HCT116 (cell line): ENCODE measurements at regions not wholly inside any gene's neighbourhood (a gene's known extent, or its start where the extent isn't known, plus 50 kb on each side); places are given as distances from the start of the nearest gene placed in this dataset.

Experiments used
- ATAC-seq: fragments of 200-7000 bp; cut with Tn5 transposase; 2 replicates; pipeline ENCODE4 v1.9.1; 2020; ENCODE audit warnings: mild to moderate bottlenecking, moderate library complexity
- BruUV-seq: library from RNA; stranded (reverse); fragments of 400-500 nt; replicated peaks from 2 replicates; lab custom pipeline; 2021; lab: Mats Ljungman, UMichigan
- CTCF ChIA-PET: fragments of 300-600 bp; sonication (Branson Sonifier 250); formaldehyde crosslinking; loops from one replicate; lab custom pipeline; 2021; ENCODE audit warnings: antibody characterized with exemption; lab: Charles Lee
- POLR2A ChIA-PET: fragments of 300-600, 350-600 bp; sonication (Branson Sonifier 250); formaldehyde crosslinking; loops from one replicate; lab custom pipeline; 2021; ENCODE audit warnings: antibody characterized with exemption; lab: Charles Lee
- RAD21 ChIA-PET, 2 experiments: fragments of 300-600 bp; sonication (Branson Sonifier 250); formaldehyde crosslinking; loops; one replicate each; lab custom pipeline; 2023; ENCODE audit warnings: low total read pairs in 2 of 2; ENCODE audit not compliant: uncharacterized antibody in 2 of 2, unreplicated experiment in 2 of 2, low non-redundant PET in 1 of 2; lab: Charles Lee
- DNase-seq: peaks from one replicate; pipeline ENCODE4 v3.0.0-alpha.2; 2010; ENCODE audit warnings: low read depth, low spot score
- H2AFZ ChIP-seq: fragments of 200-600 bp; shearing (Covaris generic), sonication (generic); 2 replicates; pipeline ENCODE4 v1.6.1; 2017; ENCODE audit warnings: low read depth, mixed run types, mixed read lengths, antibody characterized with exemption, low read length; ENCODE audit not compliant: poor library complexity, severe bottlenecking
- H3K27ac ChIP-seq: 2 replicates; pipeline ENCODE4 v1.5.1; 2012; ENCODE audit warnings: low read depth, low read length
- H3K27me3 ChIP-seq: fragments of 200-600 bp; sonication (generic); 2 replicates; pipeline ENCODE4 v1.6.1; 2016; ENCODE audit warnings: mixed run types, low read length, mixed read lengths; ENCODE audit not compliant: insufficient read depth
- H3K36me3 ChIP-seq, 2 experiments: fragments of 200-500 bp in 1 of 2; fragments of 200-600 bp in 1 of 2; sonication (Bioruptor generic) in 1 of 2; sonication (generic) in 1 of 2; 2 replicates each; pipeline versions ENCODE4 v1.5.1 to v1.6.1; 2014 to 2016; ENCODE audit warnings: low read length in 2 of 2, inconsistent platforms in 1 of 2, mixed read lengths in 1 of 2, mixed run types in 1 of 2; ENCODE audit not compliant: insufficient read depth in 2 of 2, control insufficient read depth in 1 of 2
- H3K4me1 ChIP-seq, 2 experiments: fragments of 200-600 bp in 1 of 2; sonication (generic) in 1 of 2; 2 replicates each; pipeline versions ENCODE4 v1.5.1 to v1.6.1; 2012 to 2017; ENCODE audit warnings: low read length in 2 of 2, inconsistent platforms in 1 of 2, mild to moderate bottlenecking in 1 of 2, mixed read lengths in 1 of 2, mixed run types in 1 of 2, moderate library complexity in 1 of 2; ENCODE audit not compliant: insufficient read depth in 2 of 2, control insufficient read depth in 1 of 2
- H3K4me2 ChIP-seq: fragments of 200-600 bp; sonication (generic); 2 replicates; pipeline ENCODE4 v1.6.1; 2017; ENCODE audit warnings: mixed run types, low read length, mixed read lengths
- H3K4me3 ChIP-seq, 2 experiments: fragments of 200-600 bp in 1 of 2; sonication (generic) in 1 of 2; replicated peaks in 1 of 2; 2 replicates each; pipeline ENCODE4 v1.5.1; 2011 to 2016; ENCODE audit warnings: low read length in 2 of 2, control low read depth in 1 of 2, low read depth in 1 of 2, mild to moderate bottlenecking in 1 of 2, mixed read lengths in 1 of 2, mixed run types in 1 of 2
- H3K79me2 ChIP-seq: fragments of 200-600 bp; sonication (generic); 2 replicates; pipeline ENCODE4 v1.6.1; 2017; ENCODE audit warnings: mild to moderate bottlenecking, mixed run types, low read length, moderate library complexity, mixed read lengths; ENCODE audit not compliant: insufficient read depth
- H3K9ac ChIP-seq: fragments of 200-600 bp; sonication (generic); 2 replicates; pipeline ENCODE4 v1.6.1; 2016; ENCODE audit warnings: low read length, mixed read lengths
- H3K9me2 ChIP-seq: fragments of 200-600 bp; sonication (generic), shearing (Covaris generic); 2 replicates; pipeline ENCODE4 v1.6.1; 2017; ENCODE audit warnings: mixed run types, mild to moderate bottlenecking, moderate library complexity; ENCODE audit not compliant: insufficient read depth
- H3K9me3 ChIP-seq, 2 experiments: fragments of 200-500 bp in 1 of 2; fragments of 200-600 bp in 1 of 2; sonication (Bioruptor generic) in 1 of 2; sonication (generic) in 1 of 2; 2 replicates each; pipeline ENCODE4 v1.6.1; 2014 to 2017; ENCODE audit warnings: low read length in 2 of 2, mixed read lengths in 2 of 2, inconsistent platforms in 1 of 2, low read depth in 1 of 2, mild to moderate bottlenecking in 1 of 2, mixed run types in 1 of 2, moderate library complexity in 1 of 2; ENCODE audit not compliant: control insufficient read depth in 1 of 2, insufficient read depth in 1 of 2
- H4K20me1 ChIP-seq: fragments of 200-600 bp; sonication (generic), shearing (Covaris generic); 2 replicates; pipeline ENCODE4 v1.6.1; 2017; ENCODE audit warnings: mixed run types, mild to moderate bottlenecking, moderate library complexity; ENCODE audit not compliant: insufficient read depth
- ELF1 ChIP-seq: IDR thresholded peaks from 2 replicates; pipeline ENCODE4 v1.6.1; 2012; ENCODE audit warnings: low read depth, borderline replicate concordance
- EZH2phosphoT487 ChIP-seq: fragments of 200-600 bp; IDR thresholded peaks from 2 replicates; pipeline ENCODE4 v1.6.1; 2018; ENCODE audit warnings: antibody characterized with exemption, borderline replicate concordance
- JUND ChIP-seq: IDR thresholded peaks from 2 replicates; pipeline ENCODE4 v1.6.1; 2012
- POLR2AphosphoS5 ChIP-seq: IDR thresholded peaks from 2 replicates; pipeline ENCODE4 v1.6.1; 2011; ENCODE audit warnings: mild to moderate bottlenecking, low read depth, low read length, moderate library complexity
- SRF ChIP-seq: IDR thresholded peaks from 2 replicates; pipeline ENCODE4 v1.6.1; 2012; ENCODE audit warnings: low read depth
- ZNF274 ChIP-seq: fragments of 200-500 bp; sonication (Bioruptor generic); IDR thresholded peaks from 2 replicates; pipeline ENCODE4 v1.6.1; 2014; ENCODE audit warnings: mild to moderate bottlenecking, low read depth, low read length, inconsistent platforms
- intact Hi-C: fragments of 100-400 bp; cut with micrococcal nuclease; formaldehyde crosslinking; loops from 2 replicates; pipeline ENCODE4 v1.10.0; 2022

- Histone ChIP-seq H3K9me2 (no peaks in the 10 kb centered on the region), H3K36me3 (no peaks in the 10 kb centered on the region), H3K27ac (no peak overlapping the region), H3K4me1 (no peaks in the 10 kb centered on the region), H4K20me1 (no peaks in the 10 kb centered on the region; the same call in 1 of the 2 replicates), H2AFZ (no peak overlapping the region), H3K9ac (no peak overlapping the region), H3K27me3 (no peaks in the 10 kb centered on the region), H3K79me2 (no peaks in the 10 kb centered on the region), H3K9me3 (peaks cover 11 to 20% of the 10 kb centered on the region in 2 experiments; a peak in 3 of 4 replicates), H3K4me2 (no peak overlapping the region), H3K4me3 (no peak overlapping the region)
- ChIA-PET RAD21 (no interaction called here), POLR2A (no interaction called here), CTCF (no interaction called here)
- ATAC-seq (no peak), DNase-seq (no peak)
- intact Hi-C loops = no loop called here
- no TSS peak for BruUV-seq
- no peak for TF ChIP-seq EZH2phosphoT487
- no peak for TF ChIP-seq POLR2AphosphoS5
Measured at GRCh38 chr21:24188506-24188905, 1418.8 kb downstream of the MRPL39 start.

- H3K79me2 ChIP-seq = no peaks in the 10 kb centered on the region
- RAD21 ChIA-PET = no interaction called here
- H3K27ac ChIP-seq = no peak overlapping the region
- H3K4me1 ChIP-seq = no peaks in the 10 kb centered on the region
- no peak overlapping the region for H3K4me2 ChIP-seq
- no peak for DNase-seq
- no peaks in the 10 kb centered on the region for H3K9me2 ChIP-seq
- POLR2A ChIA-PET = no interaction called here
- no TSS peak for BruUV-seq
- H4K20me1 ChIP-seq = no peaks in the 10 kb centered on the region; the same call in 1 of the 2 replicates
- no peak for ATAC-seq
- CTCF ChIA-PET = no interaction called here
- no peak overlapping the region for H2AFZ ChIP-seq
- no peak overlapping the region for H3K9ac ChIP-seq
- peaks cover 9 to 21% of the 10 kb centered on the region in 2 experiments; a peak in 2 of 4 replicates for H3K9me3 ChIP-seq
- TF ChIP-seq ZNF274 = no peak
- no peak for TF ChIP-seq ELF1
- no peak for TF ChIP-seq EZH2phosphoT487
- no peak for TF ChIP-seq SRF
- TF ChIP-seq JUND = no peak
- TF ChIP-seq, all 23 proteins: peak for 0
- intact Hi-C loops = no loop called here
- H3K36me3 ChIP-seq = no peaks in the 10 kb centered on the region
- H3K4me3 ChIP-seq = no peak overlapping the region
- H3K27me3 ChIP-seq = no peaks in the 10 kb centered on the region
Measured at GRCh38 chr21:24183077-24183476, 1424.2 kb downstream of the MRPL39 start.
